HL-60 (cell line): ENCODE measurements at regions not wholly inside any gene's neighbourhood (a gene's known extent, or its start where the extent isn't known, plus 50 kb on each side); places are given as distances from the start of the nearest gene placed in this dataset.

Experiments used
- GABPA ChIP-seq: IDR thresholded peaks from 2 replicates; pipeline ENCODE4 v1.6.1; 2012; ENCODE audit warnings: low read depth
- POLR2AphosphoS5 ChIP-seq: IDR thresholded peaks from 2 replicates; pipeline ENCODE4 v1.6.1; 2012; ENCODE audit warnings: low read depth
- SPI1 ChIP-seq: IDR thresholded peaks from 2 replicates; pipeline ENCODE4 v1.6.1; 2012; ENCODE audit warnings: low read depth, mild to moderate bottlenecking, borderline replicate concordance
- TF ChIP-seq, protein P1 (sequence below): IDR thresholded peaks from one replicate; pipeline ENCODE4 v1.5.1; 2011; ENCODE audit warnings: low read length, control low read depth, inconsistent platforms; ENCODE audit not compliant: insufficient read depth
- TF ChIP-seq, protein P2 (sequence below): IDR thresholded peaks from 2 replicates; pipeline ENCODE4 v1.6.1; 2012; ENCODE audit warnings: low read depth; ENCODE audit not compliant: insufficient replicate concordance

DNA sequence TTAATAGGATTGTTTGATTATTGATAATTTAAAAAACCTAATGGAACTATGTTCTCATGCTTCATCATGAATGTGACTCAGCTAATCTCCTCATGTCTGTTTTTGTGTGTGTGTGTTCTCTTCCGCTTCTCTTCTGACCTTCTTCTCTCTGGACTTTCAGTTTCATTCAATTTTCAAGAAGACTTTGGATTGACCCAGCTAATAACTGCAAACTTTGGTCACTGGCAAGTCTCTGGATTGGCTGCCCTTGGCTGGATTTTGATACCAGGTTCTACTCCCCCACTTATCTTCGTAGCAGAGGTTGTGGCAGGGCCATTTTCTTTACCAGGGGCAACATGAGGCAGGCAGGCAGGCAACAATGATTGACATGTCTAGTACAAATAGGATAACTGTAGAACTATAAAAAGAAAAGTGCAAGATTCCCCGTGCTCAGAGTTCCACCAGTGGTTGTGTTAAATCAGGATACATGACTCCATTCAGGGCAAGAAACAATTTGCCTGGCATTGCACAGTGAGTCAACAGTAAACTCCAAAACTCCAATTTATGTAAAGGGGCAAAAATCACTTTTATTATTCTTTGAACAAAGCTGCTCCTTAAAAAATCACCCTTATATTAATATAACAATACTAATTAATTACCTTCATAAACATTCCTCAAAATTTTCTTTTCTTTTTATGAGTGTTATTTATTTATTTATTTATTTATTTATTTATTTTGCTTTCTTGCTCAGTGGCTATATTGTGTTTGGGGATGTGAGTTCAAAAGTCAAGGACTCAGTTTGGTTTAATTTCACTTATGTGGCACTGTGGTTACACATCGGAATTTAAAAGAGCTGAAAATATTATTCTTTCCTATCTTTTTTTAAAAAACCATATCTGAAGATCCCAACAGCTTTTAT, 167.6 kb downstream of the RND3 start:
- TF ChIP-seq, protein P1, sequence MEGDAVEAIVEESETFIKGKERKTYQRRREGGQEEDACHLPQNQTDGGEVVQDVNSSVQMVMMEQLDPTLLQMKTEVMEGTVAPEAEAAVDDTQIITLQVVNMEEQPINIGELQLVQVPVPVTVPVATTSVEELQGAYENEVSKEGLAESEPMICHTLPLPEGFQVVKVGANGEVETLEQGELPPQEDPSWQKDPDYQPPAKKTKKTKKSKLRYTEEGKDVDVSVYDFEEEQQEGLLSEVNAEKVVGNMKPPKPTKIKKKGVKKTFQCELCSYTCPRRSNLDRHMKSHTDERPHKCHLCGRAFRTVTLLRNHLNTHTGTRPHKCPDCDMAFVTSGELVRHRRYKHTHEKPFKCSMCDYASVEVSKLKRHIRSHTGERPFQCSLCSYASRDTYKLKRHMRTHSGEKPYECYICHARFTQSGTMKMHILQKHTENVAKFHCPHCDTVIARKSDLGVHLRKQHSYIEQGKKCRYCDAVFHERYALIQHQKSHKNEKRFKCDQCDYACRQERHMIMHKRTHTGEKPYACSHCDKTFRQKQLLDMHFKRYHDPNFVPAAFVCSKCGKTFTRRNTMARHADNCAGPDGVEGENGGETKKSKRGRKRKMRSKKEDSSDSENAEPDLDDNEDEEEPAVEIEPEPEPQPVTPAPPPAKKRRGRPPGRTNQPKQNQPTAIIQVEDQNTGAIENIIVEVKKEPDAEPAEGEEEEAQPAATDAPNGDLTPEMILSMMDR = no peak
- TF ChIP-seq POLR2AphosphoS5 (no peak), GABPA (no peak), SPI1 (no peak)
- TF ChIP-seq, protein P2, sequence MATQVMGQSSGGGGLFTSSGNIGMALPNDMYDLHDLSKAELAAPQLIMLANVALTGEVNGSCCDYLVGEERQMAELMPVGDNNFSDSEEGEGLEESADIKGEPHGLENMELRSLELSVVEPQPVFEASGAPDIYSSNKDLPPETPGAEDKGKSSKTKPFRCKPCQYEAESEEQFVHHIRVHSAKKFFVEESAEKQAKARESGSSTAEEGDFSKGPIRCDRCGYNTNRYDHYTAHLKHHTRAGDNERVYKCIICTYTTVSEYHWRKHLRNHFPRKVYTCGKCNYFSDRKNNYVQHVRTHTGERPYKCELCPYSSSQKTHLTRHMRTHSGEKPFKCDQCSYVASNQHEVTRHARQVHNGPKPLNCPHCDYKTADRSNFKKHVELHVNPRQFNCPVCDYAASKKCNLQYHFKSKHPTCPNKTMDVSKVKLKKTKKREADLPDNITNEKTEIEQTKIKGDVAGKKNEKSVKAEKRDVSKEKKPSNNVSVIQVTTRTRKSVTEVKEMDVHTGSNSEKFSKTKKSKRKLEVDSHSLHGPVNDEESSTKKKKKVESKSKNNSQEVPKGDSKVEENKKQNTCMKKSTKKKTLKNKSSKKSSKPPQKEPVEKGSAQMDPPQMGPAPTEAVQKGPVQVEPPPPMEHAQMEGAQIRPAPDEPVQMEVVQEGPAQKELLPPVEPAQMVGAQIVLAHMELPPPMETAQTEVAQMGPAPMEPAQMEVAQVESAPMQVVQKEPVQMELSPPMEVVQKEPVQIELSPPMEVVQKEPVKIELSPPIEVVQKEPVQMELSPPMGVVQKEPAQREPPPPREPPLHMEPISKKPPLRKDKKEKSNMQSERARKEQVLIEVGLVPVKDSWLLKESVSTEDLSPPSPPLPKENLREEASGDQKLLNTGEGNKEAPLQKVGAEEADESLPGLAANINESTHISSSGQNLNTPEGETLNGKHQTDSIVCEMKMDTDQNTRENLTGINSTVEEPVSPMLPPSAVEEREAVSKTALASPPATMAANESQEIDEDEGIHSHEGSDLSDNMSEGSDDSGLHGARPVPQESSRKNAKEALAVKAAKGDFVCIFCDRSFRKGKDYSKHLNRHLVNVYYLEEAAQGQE = no peak
